Endothelial cell of umbilical vein (primary cell): ENCODE measurements at regions not wholly inside any gene's neighbourhood (a gene's known extent, or its start where the extent isn't known, plus 50 kb on each side); places are given as distances from the start of the nearest gene placed in this dataset.

Experiments
- EZH2 ChIP-seq: IDR thresholded peaks from 2 replicates; pipeline ENCODE4 v1.6.1; 2012; ENCODE audit warnings: borderline replicate concordance, low read depth, mild to moderate bottlenecking, moderate library complexity, low read length, inconsistent platforms; ENCODE audit not compliant: severe bottlenecking
- MYC ChIP-seq: IDR thresholded peaks from one replicate; pipeline ENCODE4 v1.6.1; 2011; ENCODE audit warnings: mild to moderate bottlenecking, low read depth, low read length
- POLR2A ChIP-seq: IDR thresholded peaks from 2 replicates; pipeline ENCODE4 v1.6.1; 2012; ENCODE audit warnings: low read depth, mild to moderate bottlenecking, control low read depth, low read length
- TF ChIP-seq, protein P1 (sequence below), 2 donors: IDR thresholded peaks; 1 replicate in 1 of 2; 2 replicates in 1 of 2; pipeline ENCODE4 v1.5.1; 2011; ENCODE audit warnings: low read length in 2 of 2, mild to moderate bottlenecking in 2 of 2, moderate library complexity in 2 of 2, control low read depth in 1 of 2, inconsistent platforms in 1 of 2, low read depth in 1 of 2; ENCODE audit not compliant: insufficient read depth in 1 of 2; ENCODE audit errors: extremely low read depth in 1 of 2
- TF ChIP-seq, protein P2 (sequence below): IDR thresholded peaks from 2 replicates; pipeline ENCODE4 v1.6.1; 2011; ENCODE audit not compliant: insufficient read depth, insufficient read length

DNA sequence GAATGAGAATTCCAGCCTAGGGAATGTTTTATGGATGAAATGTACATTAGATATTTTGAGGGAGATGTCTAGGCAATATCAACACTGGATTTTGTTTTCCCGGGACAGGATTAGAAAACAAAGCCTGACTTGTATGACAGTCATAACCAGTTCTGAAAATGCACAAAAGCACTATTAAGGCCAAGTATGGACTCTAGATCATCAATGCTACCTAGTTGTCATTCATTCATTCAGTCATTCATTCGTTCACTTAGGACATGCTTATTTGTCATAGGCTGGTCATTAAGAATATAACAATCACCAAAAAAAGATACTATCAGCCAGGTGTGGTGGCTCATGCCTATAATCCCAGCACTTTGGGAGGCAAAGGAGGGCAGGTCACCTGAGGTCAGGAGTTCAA, 511.2 kb downstream of the CMPK2 start:
- TF ChIP-seq, protein P1, sequence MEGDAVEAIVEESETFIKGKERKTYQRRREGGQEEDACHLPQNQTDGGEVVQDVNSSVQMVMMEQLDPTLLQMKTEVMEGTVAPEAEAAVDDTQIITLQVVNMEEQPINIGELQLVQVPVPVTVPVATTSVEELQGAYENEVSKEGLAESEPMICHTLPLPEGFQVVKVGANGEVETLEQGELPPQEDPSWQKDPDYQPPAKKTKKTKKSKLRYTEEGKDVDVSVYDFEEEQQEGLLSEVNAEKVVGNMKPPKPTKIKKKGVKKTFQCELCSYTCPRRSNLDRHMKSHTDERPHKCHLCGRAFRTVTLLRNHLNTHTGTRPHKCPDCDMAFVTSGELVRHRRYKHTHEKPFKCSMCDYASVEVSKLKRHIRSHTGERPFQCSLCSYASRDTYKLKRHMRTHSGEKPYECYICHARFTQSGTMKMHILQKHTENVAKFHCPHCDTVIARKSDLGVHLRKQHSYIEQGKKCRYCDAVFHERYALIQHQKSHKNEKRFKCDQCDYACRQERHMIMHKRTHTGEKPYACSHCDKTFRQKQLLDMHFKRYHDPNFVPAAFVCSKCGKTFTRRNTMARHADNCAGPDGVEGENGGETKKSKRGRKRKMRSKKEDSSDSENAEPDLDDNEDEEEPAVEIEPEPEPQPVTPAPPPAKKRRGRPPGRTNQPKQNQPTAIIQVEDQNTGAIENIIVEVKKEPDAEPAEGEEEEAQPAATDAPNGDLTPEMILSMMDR (IDR thresholded peaks at IDR 0.05; ENCODE audit: extremely low read depth in 1 of 2, insufficient read depth in 1 of 2, low read depth in 1 of 2, low read length in 2 of 2), result no peak
- TF ChIP-seq POLR2A (no peak), EZH2 (no peak), MYC (no peak)
- TF ChIP-seq, protein P2, sequence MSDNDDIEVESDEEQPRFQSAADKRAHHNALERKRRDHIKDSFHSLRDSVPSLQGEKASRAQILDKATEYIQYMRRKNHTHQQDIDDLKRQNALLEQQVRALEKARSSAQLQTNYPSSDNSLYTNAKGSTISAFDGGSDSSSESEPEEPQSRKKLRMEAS, result no peak
